ENCODE measurements at regions not wholly inside any gene's neighbourhood (a gene's known extent, or its start where the extent isn't known, plus 50 kb on each side); places are given as distances from the start of the nearest gene placed in this dataset.

GRCh38 chr9:107933516-107933915 is 443.9 kb upstream of the KLF4 start:
- Histone ChIP-seq H3K4me1 (ENCODE audit: control insufficient read depth in 5 of 5, insufficient read depth in 5 of 5, low read length in 5 of 5) (peaks cover 0 to 1% (median 0%) of the 10 kb centered on the region in 5 donors), H3K9ac (ENCODE audit: insufficient read depth in 1 of 2, low read length in 2 of 2) (no peak overlapping the region), H3K4me3 (no peak overlapping the region), H3K27ac (ENCODE audit: low read depth in 1 of 2, low read length in 1 of 2) (no peak overlapping the region), H3K36me3 (ENCODE audit: control insufficient read depth in 4 of 4, insufficient read depth in 4 of 4, low read length in 4 of 4) (no peaks in the 10 kb centered on the region), H3K9me3 (ENCODE audit: control insufficient read depth in 4 of 4, insufficient read depth in 3 of 4, low read length in 3 of 4) (no peaks in the 10 kb centered on the region), H3K27me3 (ENCODE audit: control insufficient read depth in 3 of 3, insufficient read depth in 3 of 3, low read length in 2 of 3) (no peaks in the 10 kb centered on the region)
- ATAC-seq (ENCODE audit: insufficient read depth, low FRiP score) (no peak), DNase-seq (no peak)
- no peak for TF ChIP-seq CTCF (IDR thresholded peaks at IDR 0.05; ENCODE audit: control extremely low read depth, extremely low read depth)
- 86 to 94% methylated on average over 6 of the region's 6 CpGs for WGBS, 2 donors

GRCh38 chr9:107933097-107933496 is 443.5 kb upstream of the KLF4 start:
- TF ChIP-seq CTCF (IDR thresholded peaks at IDR 0.05; ENCODE audit: control extremely low read depth, extremely low read depth) = no peak
- DNase-seq (no peak), ATAC-seq (ENCODE audit: insufficient read depth, low FRiP score) (no peak)
- H3K4me3 ChIP-seq = no peak overlapping the region
- H3K4me1 ChIP-seq (ENCODE audit: control insufficient read depth in 5 of 5, insufficient read depth in 5 of 5, low read length in 5 of 5) = peaks cover 0 to 1% (median 0%) of the 10 kb centered on the region in 5 donors
- H3K36me3 ChIP-seq (ENCODE audit: control insufficient read depth in 4 of 4, insufficient read depth in 4 of 4, low read length in 4 of 4) = no peaks in the 10 kb centered on the region
- WGBS, 2 donors = 72 to 86% methylated on average over 5 of the region's 5 CpGs
- no peaks in the 10 kb centered on the region for H3K9me3 ChIP-seq (ENCODE audit: control insufficient read depth in 4 of 4, insufficient read depth in 3 of 4, low read length in 3 of 4)
- no peaks in the 10 kb centered on the region for H3K27me3 ChIP-seq (ENCODE audit: control insufficient read depth in 3 of 3, insufficient read depth in 3 of 3, low read length in 2 of 3)
- no peak overlapping the region for H3K9ac ChIP-seq (ENCODE audit: insufficient read depth in 1 of 2, low read length in 2 of 2)
- H3K27ac ChIP-seq (ENCODE audit: low read depth in 1 of 2, low read length in 1 of 2) = no peak overlapping the region

GRCh38 chr9:107932601-107933000 is 443.0 kb upstream of the KLF4 start:
- H3K36me3 ChIP-seq (ENCODE audit: control insufficient read depth in 4 of 4, insufficient read depth in 4 of 4, low read length in 4 of 4) = no peaks in the 10 kb centered on the region
- no peaks in the 10 kb centered on the region for H3K27me3 ChIP-seq (ENCODE audit: control insufficient read depth in 3 of 3, insufficient read depth in 3 of 3, low read length in 2 of 3)
- H3K9ac ChIP-seq (ENCODE audit: insufficient read depth in 1 of 2, low read length in 2 of 2) = no peak overlapping the region
- ATAC-seq (ENCODE audit: insufficient read depth, low FRiP score) (no peak), DNase-seq (peak in 1 of 3 donors; percentile 15)
- 72 to 88% methylated on average over 2 of the region's 2 CpGs for WGBS, 2 donors
- H3K4me1 ChIP-seq (ENCODE audit: control insufficient read depth in 5 of 5, insufficient read depth in 5 of 5, low read length in 5 of 5) = peaks cover 0 to 1% (median 0%) of the 10 kb centered on the region in 5 donors
- H3K9me3 ChIP-seq (ENCODE audit: control insufficient read depth in 4 of 4, insufficient read depth in 3 of 4, low read length in 3 of 4) = no peaks in the 10 kb centered on the region
- no peak overlapping the region for H3K4me3 ChIP-seq
- TF ChIP-seq CTCF (IDR thresholded peaks at IDR 0.05; ENCODE audit: control extremely low read depth, extremely low read depth) = no peak
- no peak overlapping the region for H3K27ac ChIP-seq (ENCODE audit: low read depth in 1 of 2, low read length in 1 of 2)

- Histone ChIP-seq H3K27ac (ENCODE audit: low read depth in 1 of 2, low read length in 1 of 2) (no peak overlapping the region), H3K27me3 (ENCODE audit: control insufficient read depth in 3 of 3, insufficient read depth in 3 of 3, low read length in 2 of 3) (no peaks in the 10 kb centered on the region), H3K4me3 (no peak overlapping the region), H3K9me3 (ENCODE audit: control insufficient read depth in 4 of 4, insufficient read depth in 3 of 4, low read length in 3 of 4) (no peaks in the 10 kb centered on the region), H3K9ac (ENCODE audit: insufficient read depth in 1 of 2, low read length in 2 of 2) (no peak overlapping the region), H3K36me3 (ENCODE audit: control insufficient read depth in 4 of 4, insufficient read depth in 4 of 4, low read length in 4 of 4) (no peaks in the 10 kb centered on the region), H3K4me1 (ENCODE audit: control insufficient read depth in 5 of 5, insufficient read depth in 5 of 5, low read length in 5 of 5) (peaks cover 0 to 1% (median 0%) of the 10 kb centered on the region in 5 donors)
- WGBS, 2 donors = 63 to 67% methylated on average over 1 of the region's 1 CpG
- ATAC-seq (ENCODE audit: insufficient read depth, low FRiP score) (no peak), DNase-seq (no peak)
- no peak for TF ChIP-seq CTCF (IDR thresholded peaks at IDR 0.05; ENCODE audit: control extremely low read depth, extremely low read depth)
These were observed 442.5 kb upstream of the KLF4 start for GRCh38 chr9:107932046-107932445.
